ENCODE measurements at regions not wholly inside any gene's neighbourhood (a gene's known extent, or its start where the extent isn't known, plus 50 kb on each side); places are given as distances from the start of the nearest gene placed in this dataset.

DNA sequence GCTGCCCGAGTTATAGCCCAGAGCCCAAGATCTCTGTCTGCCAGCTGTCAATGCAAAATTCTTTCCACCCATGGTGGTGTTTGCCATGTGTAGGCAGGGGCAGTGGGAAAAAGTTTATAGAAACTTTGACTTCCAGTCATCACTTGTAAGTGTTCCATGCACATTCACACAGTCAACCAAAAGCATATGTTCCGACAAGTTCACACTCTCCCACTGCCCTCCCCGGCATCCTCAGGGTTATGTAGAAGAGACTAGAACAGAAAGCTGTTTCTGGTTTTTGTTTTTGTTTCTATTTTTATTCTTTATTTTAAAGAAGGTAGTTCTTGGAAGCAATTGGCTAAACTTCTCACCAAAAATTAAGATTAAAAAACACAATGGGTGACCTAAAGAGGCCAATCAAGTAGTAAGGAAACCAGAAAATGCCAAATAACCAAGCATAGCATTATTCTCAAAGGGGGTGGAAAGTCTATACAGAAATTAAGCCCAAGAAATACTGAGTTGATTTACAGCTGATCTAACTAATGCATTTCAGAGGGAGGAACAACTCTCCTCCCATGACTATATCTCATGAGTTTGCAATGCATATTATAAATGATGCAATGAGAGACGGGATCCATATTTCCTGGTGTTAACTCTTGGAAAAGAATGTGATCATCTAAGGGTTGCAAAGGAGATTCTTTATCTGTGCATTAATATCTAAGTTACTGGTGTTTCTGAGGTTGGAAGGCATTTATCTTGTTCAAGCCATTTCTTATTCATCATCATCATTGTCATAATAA is 91.5 kb upstream of the ETS2 start:
- no peak for TF ChIP-seq ESRRB (CRISPR knock-in tag; IDR thresholded peaks at IDR 0.05; ENCODE audit: borderline replicate concordance)
- TF ChIP-seq RFX5 (IDR thresholded peaks at IDR 0.05; ENCODE audit: low read depth, low read length): no peak
- no peak for TF ChIP-seq ZNF785 (CRISPR knock-in tag; IDR thresholded peaks at IDR 0.05)
- TF ChIP-seq CHD1 (IDR thresholded peaks at IDR 0.05; ENCODE audit: low read length): no peak
- TF ChIP-seq RBBP5 (IDR thresholded peaks at IDR 0.05; ENCODE audit: borderline replicate concordance, insufficient read depth, low read length, poor library complexity, severe bottlenecking): no peak
- TF ChIP-seq, protein P1, sequence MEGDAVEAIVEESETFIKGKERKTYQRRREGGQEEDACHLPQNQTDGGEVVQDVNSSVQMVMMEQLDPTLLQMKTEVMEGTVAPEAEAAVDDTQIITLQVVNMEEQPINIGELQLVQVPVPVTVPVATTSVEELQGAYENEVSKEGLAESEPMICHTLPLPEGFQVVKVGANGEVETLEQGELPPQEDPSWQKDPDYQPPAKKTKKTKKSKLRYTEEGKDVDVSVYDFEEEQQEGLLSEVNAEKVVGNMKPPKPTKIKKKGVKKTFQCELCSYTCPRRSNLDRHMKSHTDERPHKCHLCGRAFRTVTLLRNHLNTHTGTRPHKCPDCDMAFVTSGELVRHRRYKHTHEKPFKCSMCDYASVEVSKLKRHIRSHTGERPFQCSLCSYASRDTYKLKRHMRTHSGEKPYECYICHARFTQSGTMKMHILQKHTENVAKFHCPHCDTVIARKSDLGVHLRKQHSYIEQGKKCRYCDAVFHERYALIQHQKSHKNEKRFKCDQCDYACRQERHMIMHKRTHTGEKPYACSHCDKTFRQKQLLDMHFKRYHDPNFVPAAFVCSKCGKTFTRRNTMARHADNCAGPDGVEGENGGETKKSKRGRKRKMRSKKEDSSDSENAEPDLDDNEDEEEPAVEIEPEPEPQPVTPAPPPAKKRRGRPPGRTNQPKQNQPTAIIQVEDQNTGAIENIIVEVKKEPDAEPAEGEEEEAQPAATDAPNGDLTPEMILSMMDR (IDR thresholded peaks at IDR 0.05 in 2 of 3, conservative IDR thresholded peaks at IDR 0.05 in 1 of 3; ENCODE audit: insufficient read depth in 2 of 3, low read depth in 1 of 3, low read length in 3 of 3): no peak
- no peak for TF ChIP-seq HDAC2 (IDR thresholded peaks at IDR 0.05)
